ENCODE measurements at regions not wholly inside any gene's neighbourhood (a gene's known extent, or its start where the extent isn't known, plus 50 kb on each side); places are given as distances from the start of the nearest gene placed in this dataset.
"Not testable (repeated sequence)": the region's sequence is repeated elsewhere in the genome, so short reads cannot be mapped to it uniquely, and the experiment has no call there.

GRCh38 chr2:51920509-51920908 is 888.6 kb upstream of the NRXN1 start:
- H3K36me3 Mint-ChIP-seq (ENCODE audit: low read depth) = no peaks in the 10 kb centered on the region
- no peak overlapping the region for H3K27ac Mint-ChIP-seq
- DNase-seq (no peak), ATAC-seq (no peak)
- peaks cover 8% of the 10 kb centered on the region for H3K9me3 Mint-ChIP-seq (ENCODE audit: low read depth)
- CTCF ChIA-PET = no interaction called here
- no peaks in the 10 kb centered on the region for H3K27me3 Mint-ChIP-seq
- H3K4me1 Mint-ChIP-seq = no peaks in the 10 kb centered on the region
- POLR2A ChIA-PET = no interaction called here
- intact Hi-C loops (cut with DNase I, micrococcal nuclease) = no loop called here
- H3K4me3 Mint-ChIP-seq = no peak overlapping the region

DNA sequence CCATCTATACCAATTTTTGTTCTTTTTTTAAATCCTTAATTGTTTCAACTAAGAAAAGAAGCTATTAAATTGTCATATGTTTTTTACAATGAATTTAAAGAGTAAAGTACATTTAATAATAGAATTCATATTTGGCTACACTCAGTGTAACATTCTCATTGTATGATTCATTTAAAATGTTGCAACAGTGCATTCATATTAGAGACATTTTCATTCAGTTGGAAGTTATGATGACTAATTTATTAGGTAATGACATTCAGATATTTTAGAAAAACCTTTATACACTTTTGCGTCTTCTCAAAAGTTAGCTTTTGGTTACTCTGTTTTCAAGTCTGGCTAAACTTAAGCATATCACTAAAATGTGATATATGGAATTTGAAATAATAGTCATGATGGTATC is 887.5 kb upstream of the NRXN1 start:
- no peak overlapping the region for H3K27ac Mint-ChIP-seq
- H3K4me3 Mint-ChIP-seq = no peak overlapping the region
- no peaks in the 10 kb centered on the region for H3K4me1 Mint-ChIP-seq
- no peak for DNase-seq
- H3K27me3 Mint-ChIP-seq = no peaks in the 10 kb centered on the region
- ChIA-PET CTCF (no interaction called here), POLR2A (no interaction called here)
- H3K9me3 Mint-ChIP-seq (ENCODE audit: low read depth) = peaks cover 10% of the 10 kb centered on the region
- intact Hi-C loops (cut with DNase I, micrococcal nuclease) = no loop called here
- no peaks in the 10 kb centered on the region for H3K36me3 Mint-ChIP-seq (ENCODE audit: low read depth)
- ATAC-seq = no peak

GRCh38 chr2:51918113-51918512 is 886.2 kb upstream of the NRXN1 start:
- no peak for ATAC-seq
- POLR2A ChIA-PET = no interaction called here
- no peak overlapping the region for H3K27ac Mint-ChIP-seq
- no peaks in the 10 kb centered on the region for H3K4me1 Mint-ChIP-seq
- no peaks in the 10 kb centered on the region for H3K27me3 Mint-ChIP-seq
- CTCF ChIA-PET = no interaction called here
- intact Hi-C loops (cut with DNase I, micrococcal nuclease) = no loop called here
- no peak for DNase-seq
- no peaks in the 10 kb centered on the region for H3K36me3 Mint-ChIP-seq (ENCODE audit: low read depth)
- H3K4me3 Mint-ChIP-seq = no peak overlapping the region
- peaks cover 18% of the 10 kb centered on the region for H3K9me3 Mint-ChIP-seq (ENCODE audit: low read depth)

GRCh38 chr2:51903728-51904127 is 871.8 kb upstream of the NRXN1 start:
- ATAC-seq = no peak
- POLR2A ChIA-PET = no interaction called here
- Mint-ChIP-seq H3K27me3 (no peaks in the 10 kb centered on the region), H3K9me3 (ENCODE audit: low read depth) (peaks cover 4% of the 10 kb centered on the region), H3K27ac (no peak overlapping the region), H3K4me3 (no peak overlapping the region), H3K4me1 (no peaks in the 10 kb centered on the region), H3K36me3 (ENCODE audit: low read depth) (no peaks in the 10 kb centered on the region)
- CTCF ChIA-PET = no interaction called here
- no peak for DNase-seq
- intact Hi-C loops (cut with DNase I, micrococcal nuclease) = no loop called here

GRCh38 chr2:51899643-51900042 is 867.7 kb upstream of the NRXN1 start:
- Mint-ChIP-seq H3K4me1 (no peaks in the 10 kb centered on the region), H3K36me3 (ENCODE audit: low read depth) (no peaks in the 10 kb centered on the region), H3K4me3 (no peak overlapping the region), H3K9me3 (ENCODE audit: low read depth) (peaks cover 6% of the 10 kb centered on the region), H3K27ac (no peak overlapping the region), H3K27me3 (no peaks in the 10 kb centered on the region)
- no peak for ATAC-seq
- POLR2A ChIA-PET = no interaction called here
- no peak for DNase-seq
- intact Hi-C loops (cut with DNase I, micrococcal nuclease) = no loop called here
- CTCF ChIA-PET = no interaction called here

- H3K27ac Mint-ChIP-seq; H3K4me3 Mint-ChIP-seq; H3K4me1 Mint-ChIP-seq; H3K36me3 Mint-ChIP-seq (ENCODE audit: low read depth); DNase-seq; intact Hi-C loops (cut with DNase I, micrococcal nuclease); H3K27me3 Mint-ChIP-seq; POLR2A ChIA-PET; CTCF ChIA-PET; ATAC-seq: not testable (repeated sequence)
- H3K9me3 Mint-ChIP-seq (ENCODE audit: low read depth) = peaks cover 11% of the 10 kb centered on the region
Observed at GRCh38 chr2:51894584-51894983, 862.7 kb upstream of the NRXN1 start.

- ATAC-seq (no peak), DNase-seq (no peak)
- Mint-ChIP-seq H3K4me1 (no peaks in the 10 kb centered on the region), H3K4me3 (no peak overlapping the region), H3K27me3 (no peaks in the 10 kb centered on the region), H3K27ac (no peak overlapping the region), H3K9me3 (ENCODE audit: low read depth) (peaks cover 18% of the 10 kb centered on the region), H3K36me3 (ENCODE audit: low read depth) (no peaks in the 10 kb centered on the region)
- intact Hi-C loops (cut with DNase I, micrococcal nuclease) = no loop called here
- ChIA-PET CTCF (no interaction called here), POLR2A (no interaction called here)
Observed at GRCh38 chr2:51888120-51888519, 856.2 kb upstream of the NRXN1 start.

GRCh38 chr2:51881673-51882072 is 849.7 kb upstream of the NRXN1 start:
- DNase-seq (no peak), ATAC-seq (no peak)
- POLR2A ChIA-PET = interaction anchor here (0.7 kb wide), 1 partner anchor 11 kb away, joined by 3 read pairs; no protein-coding TSS in a partner anchor
- Mint-ChIP-seq H3K36me3 (ENCODE audit: low read depth) (no peaks in the 10 kb centered on the region), H3K4me3 (no peak overlapping the region), H3K27ac (no peak overlapping the region), H3K9me3 (ENCODE audit: low read depth) (peaks cover 27% of the 10 kb centered on the region), H3K27me3 (no peaks in the 10 kb centered on the region), H3K4me1 (no peaks in the 10 kb centered on the region)
- CTCF ChIA-PET = no interaction called here
- intact Hi-C loops (cut with DNase I, micrococcal nuclease) = no loop called here

- Mint-ChIP-seq H3K27me3 (no peaks in the 10 kb centered on the region), H3K9me3 (ENCODE audit: low read depth) (peaks cover 28% of the 10 kb centered on the region), H3K36me3 (ENCODE audit: low read depth) (no peaks in the 10 kb centered on the region), H3K4me1 (no peaks in the 10 kb centered on the region), H3K27ac (no peak overlapping the region), H3K4me3 (no peak overlapping the region)
- ChIA-PET POLR2A (no interaction called here), CTCF (no interaction called here)
- DNase-seq (no peak), ATAC-seq (no peak)
- intact Hi-C loops (cut with DNase I, micrococcal nuclease) = no loop called here
Observed at GRCh38 chr2:51880153-51880552, 848.2 kb upstream of the NRXN1 start.

GRCh38 chr2:51866361-51866760 is 834.4 kb upstream of the NRXN1 start:
- intact Hi-C loops (cut with DNase I, micrococcal nuclease) = no loop called here
- Mint-ChIP-seq H3K27ac (no peak overlapping the region), H3K9me3 (ENCODE audit: low read depth) (peaks cover 15% of the 10 kb centered on the region), H3K36me3 (ENCODE audit: low read depth) (no peaks in the 10 kb centered on the region), H3K4me3 (no peak overlapping the region), H3K4me1 (no peaks in the 10 kb centered on the region), H3K27me3 (no peaks in the 10 kb centered on the region)
- ATAC-seq (no peak), DNase-seq (no peak)
- POLR2A ChIA-PET = no interaction called here
- CTCF ChIA-PET = no interaction called here

- Mint-ChIP-seq H3K27ac (no peak overlapping the region), H3K4me1 (no peaks in the 10 kb centered on the region), H3K4me3 (no peak overlapping the region), H3K36me3 (ENCODE audit: low read depth) (no peaks in the 10 kb centered on the region), H3K9me3 (ENCODE audit: low read depth) (peaks cover 7% of the 10 kb centered on the region), H3K27me3 (no peaks in the 10 kb centered on the region)
- ATAC-seq = no peak
- intact Hi-C loops (cut with DNase I, micrococcal nuclease) = no loop called here
- no peak for DNase-seq
- POLR2A ChIA-PET = no interaction called here
- CTCF ChIA-PET = no interaction called here
Observed at GRCh38 chr2:51859260-51859659, 827.3 kb upstream of the NRXN1 start.

DNA sequence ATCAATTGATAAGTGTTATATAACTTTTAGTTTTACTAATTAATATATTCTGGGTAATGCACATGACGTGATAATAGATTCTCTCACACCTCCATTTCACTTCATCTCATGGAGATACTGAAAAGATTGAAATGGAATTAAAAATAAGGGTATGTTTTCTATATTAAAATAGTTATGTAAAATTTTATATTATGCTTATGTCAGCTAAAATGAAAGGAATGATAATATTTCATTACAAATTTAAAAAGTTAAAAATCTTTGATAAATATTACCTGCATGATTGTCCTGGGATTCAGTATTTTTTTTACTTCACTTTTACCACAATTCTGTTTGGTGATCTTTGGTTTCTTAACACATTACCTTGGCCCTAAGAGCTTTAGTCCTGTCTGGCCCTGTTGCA is 823.8 kb upstream of the NRXN1 start:
- intact Hi-C loops (cut with DNase I, micrococcal nuclease) = no loop called here
- DNase-seq (no peak), ATAC-seq (no peak)
- H3K36me3 Mint-ChIP-seq (ENCODE audit: low read depth) = no peaks in the 10 kb centered on the region
- peaks cover 5% of the 10 kb centered on the region for H3K9me3 Mint-ChIP-seq (ENCODE audit: low read depth)
- H3K4me3 Mint-ChIP-seq = no peak overlapping the region
- ChIA-PET POLR2A (no interaction called here), CTCF (no interaction called here)
- H3K27ac Mint-ChIP-seq = no peak overlapping the region
- H3K4me1 Mint-ChIP-seq = no peaks in the 10 kb centered on the region
- no peaks in the 10 kb centered on the region for H3K27me3 Mint-ChIP-seq

- H3K4me3 Mint-ChIP-seq = no peak overlapping the region
- no peak overlapping the region for H3K27ac Mint-ChIP-seq
- no peak for ATAC-seq
- no peaks in the 10 kb centered on the region for H3K27me3 Mint-ChIP-seq
- intact Hi-C loops (cut with DNase I, micrococcal nuclease) = no loop called here
- H3K4me1 Mint-ChIP-seq = no peaks in the 10 kb centered on the region
- ChIA-PET POLR2A (no interaction called here), CTCF (no interaction called here)
- H3K9me3 Mint-ChIP-seq (ENCODE audit: low read depth) = peaks cover 12% of the 10 kb centered on the region
- DNase-seq = no peak
- no peaks in the 10 kb centered on the region for H3K36me3 Mint-ChIP-seq (ENCODE audit: low read depth)
Observed at GRCh38 chr2:51846796-51847195, 814.9 kb upstream of the NRXN1 start.

Measured in activated CD4-positive, alpha-beta T cell treated with anti-CD3 and anti-CD28 coated beads for 36 hours (primary cell).